Right renal pelvis (tissue), 4 donors: ENCODE measurements at regions not wholly inside any gene's neighbourhood (a gene's known extent, or its start where the extent isn't known, plus 50 kb on each side); places are given as distances from the start of the nearest gene placed in this dataset.
"Not testable (repeated sequence)": the region's sequence is repeated elsewhere in the genome, so short reads cannot be mapped to it uniquely, and the experiment has no call there.

ENCODE experiments used
- DNase-seq, 4 donors: peaks; one replicate each; pipeline ENCODE4 v3.0.0-alpha.2; 2013; ENCODE audit warnings: low read depth in 4 of 4, low spot score in 3 of 4, missing footprints in 1 of 4

GRCh38 chr2:49351560-49351959, 197.2 kb upstream of the FSHR start:
- DNase-seq, result no peak

- DNase-seq, result no peak
Observed at GRCh38 chr2:49343638-49344037, 189.3 kb upstream of the FSHR start.

- DNase-seq, result no peak
Observed at GRCh38 chr2:49342156-49342555, 187.8 kb upstream of the FSHR start.

- DNase-seq, result no peak
Observed at GRCh38 chr2:49335546-49335945, 181.2 kb upstream of the FSHR start.

GRCh38 chr2:49332415-49332814, 178.1 kb upstream of the FSHR start:
- DNase-seq, result no peak

- no peak for DNase-seq
Observed at GRCh38 chr2:49318531-49318930, 164.2 kb upstream of the FSHR start.

- peak in 1 of 4 donors; percentile 20 for DNase-seq
Observed at GRCh38 chr2:49309461-49309860, 155.1 kb upstream of the FSHR start.

GRCh38 chr2:49306925-49307324, 152.6 kb upstream of the FSHR start:
- DNase-seq, result no peak

- not testable (repeated sequence) for DNase-seq
Observed at GRCh38 chr2:49298693-49299092, 144.4 kb upstream of the FSHR start.

GRCh38 chr2:49298230-49298629, 143.9 kb upstream of the FSHR start:
- no peak for DNase-seq

GRCh38 chr2:49296107-49296867, 142.0 kb upstream of the FSHR start:
- no peak for DNase-seq

- no peak for DNase-seq
Observed at GRCh38 chr2:49294225-49294624, 139.9 kb upstream of the FSHR start.

GRCh38 chr2:49291619-49292018, 137.3 kb upstream of the FSHR start:
- no peak for DNase-seq

GRCh38 chr2:49289711-49290110, 135.4 kb upstream of the FSHR start:
- no peak for DNase-seq

GRCh38 chr2:49288902-49289700, 134.8 kb upstream of the FSHR start:
- no peak for DNase-seq

GRCh38 chr2:49288113-49288705, 133.9 kb upstream of the FSHR start:
- DNase-seq, result no peak

- DNase-seq, result no peak
Observed at GRCh38 chr2:49286726-49287125, 132.4 kb upstream of the FSHR start.

- DNase-seq, result no peak
Observed at GRCh38 chr2:49286045-49286444, 131.7 kb upstream of the FSHR start.

- no peak for DNase-seq
Observed at GRCh38 chr2:49278561-49278960, 124.2 kb upstream of the FSHR start.

- DNase-seq, result no peak
Observed at GRCh38 chr2:49278141-49278540, 123.8 kb upstream of the FSHR start.

- DNase-seq, result no peak
Observed at GRCh38 chr2:49271060-49271606, 116.8 kb upstream of the FSHR start.
